Activated CD8-positive, alpha-beta T cell treated with anti-CD3 and anti-CD28 coated beads for 36 hours (primary cell): ENCODE measurements at regions not wholly inside any gene's neighbourhood (a gene's known extent, or its start where the extent isn't known, plus 50 kb on each side); places are given as distances from the start of the nearest gene placed in this dataset.
A peak's percentile ranks its signal among the peaks of the same experiment; 100 is the strongest.

Experiments
- ATAC-seq: fragments of 200-7000 bp; cut with Tn5 transposase; one replicate; pipeline ENCODE4 v1.10.0; 2021; ENCODE audit warnings: mild to moderate bottlenecking, moderate library complexity
- CTCF ChIA-PET: fragments of 350-600 bp; sonication (Branson Sonifier 250); formaldehyde crosslinking; loops from one replicate; lab custom pipeline; 2021; ENCODE audit warnings: antibody characterized with exemption; lab: Charles Lee
- POLR2A ChIA-PET: fragments of 350-600 bp; sonication (Branson Sonifier 250); formaldehyde crosslinking; loops from one replicate; lab custom pipeline; 2021; ENCODE audit warnings: antibody characterized with exemption; lab: Charles Lee
- DNase-seq: peaks from one replicate; pipeline ENCODE4 v3.0.0-alpha.2; 2020
- H3K27ac Mint-ChIP-seq: one replicate; pipeline ENCODE4 v1.8.0; 2021; ENCODE audit warnings: mild to moderate bottlenecking, mixed read lengths
- H3K27me3 Mint-ChIP-seq: one replicate; pipeline ENCODE4 v1.8.0; 2021; ENCODE audit warnings: mixed read lengths
- H3K36me3 Mint-ChIP-seq: one replicate; pipeline ENCODE4 v1.8.0; 2021; ENCODE audit warnings: low read depth, mixed read lengths
- H3K4me1 Mint-ChIP-seq: one replicate; pipeline ENCODE4 v1.8.0; 2021; ENCODE audit warnings: low read depth, mixed read lengths
- H3K4me3 Mint-ChIP-seq: one replicate; pipeline ENCODE4 v1.8.0; 2021; ENCODE audit warnings: mild to moderate bottlenecking, moderate library complexity, mixed read lengths
- H3K9me3 Mint-ChIP-seq: one replicate; pipeline ENCODE4 v1.8.0; 2021; ENCODE audit warnings: mixed read lengths
- intact Hi-C: fragments of 100-400 bp; cut with micrococcal nuclease; formaldehyde crosslinking; loops from one replicate; pipeline ENCODE4 v1.10.0; 2022
- TF ChIP-seq, protein P1 (sequence below): fragments of 200-600 bp; IDR thresholded peaks from one replicate; pipeline ENCODE4 v1.8.0; 2022; ENCODE audit warnings: antibody characterized with exemption, mild to moderate bottlenecking

DNA sequence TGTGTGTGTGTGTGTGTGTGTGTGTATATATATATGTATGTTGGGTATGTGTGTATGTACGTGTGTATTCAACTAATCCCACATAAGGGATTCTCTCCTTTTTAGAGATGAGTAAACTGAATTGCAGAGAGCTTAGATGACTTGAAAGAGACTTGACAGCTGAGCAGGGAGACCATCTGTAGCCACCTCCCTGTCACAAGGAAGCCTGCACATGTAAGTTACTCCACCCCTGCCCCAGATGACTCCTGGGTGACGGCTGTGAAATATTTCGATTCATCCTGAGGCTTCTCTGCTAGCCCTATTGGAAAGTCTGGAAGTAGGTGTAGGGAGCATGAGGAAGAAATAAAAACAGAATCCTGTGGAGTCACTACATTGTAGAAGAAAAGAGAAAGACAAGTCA lies 480.4 kb downstream of the FOXO1 start:
- ATAC-seq, result no peak
- peaks cover 75% of the 10 kb centered on the region for H3K4me1 Mint-ChIP-seq

DNA sequence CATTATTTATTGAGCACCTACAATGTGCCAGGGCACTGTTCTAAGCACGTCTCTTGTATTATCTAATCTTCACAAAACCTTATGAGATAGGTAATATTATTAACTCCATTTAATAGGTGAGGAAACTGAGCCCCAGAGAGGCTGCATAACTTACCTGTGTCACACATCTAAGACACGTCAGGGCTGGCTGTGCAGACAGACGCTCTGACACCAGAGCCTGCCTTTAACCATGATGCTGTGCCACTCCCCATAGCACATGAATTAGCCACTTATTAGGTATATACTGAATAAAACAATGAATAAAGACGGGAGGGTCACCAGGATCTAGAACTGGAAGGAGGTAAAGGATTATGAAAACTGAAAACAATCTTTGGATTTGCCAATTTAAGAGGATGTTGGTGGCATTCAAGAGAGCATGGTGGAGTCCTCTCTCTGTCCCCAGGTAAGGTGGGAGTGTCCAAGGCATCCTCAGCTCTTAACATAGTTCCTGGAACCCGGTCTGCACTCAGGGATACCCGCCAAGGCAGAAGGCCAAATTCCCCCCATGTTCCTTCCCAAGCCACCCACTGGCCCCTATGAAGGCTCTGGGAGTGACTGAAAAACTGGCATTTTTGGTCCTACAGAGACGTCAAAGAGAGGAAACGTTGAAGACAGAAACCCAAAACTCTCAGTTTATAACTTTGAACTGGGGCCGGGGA lies 479.7 kb downstream of the FOXO1 start:
- H3K4me1 Mint-ChIP-seq, result peaks cover 80% of the 10 kb centered on the region
- H3K27me3 Mint-ChIP-seq, result no peaks in the 10 kb centered on the region
- ATAC-seq, result peak; percentile 2
- intact Hi-C loops, result loop anchor here (10.0 kb wide), 1 partner anchor 478 kb away; the partner anchor contains the start of gene FOXO1
- peaks cover 3% of the 10 kb centered on the region for H3K36me3 Mint-ChIP-seq
- peak overlapping the region; percentile 92 for H3K27ac Mint-ChIP-seq
- ChIA-PET CTCF (interaction anchor here (0.6 to 2.5 kb wide), 6 partner anchors 12 to 496 kb away, joined by 3 to 6 read pairs (median 4); no protein-coding TSS in a partner anchor), POLR2A (interaction anchor here (0.6 to 1.7 kb wide), 8 partner anchors 9 to 476 kb away, joined by 3 to 5 read pairs (median 3); no protein-coding TSS in a partner anchor)
- TF ChIP-seq, protein P1, sequence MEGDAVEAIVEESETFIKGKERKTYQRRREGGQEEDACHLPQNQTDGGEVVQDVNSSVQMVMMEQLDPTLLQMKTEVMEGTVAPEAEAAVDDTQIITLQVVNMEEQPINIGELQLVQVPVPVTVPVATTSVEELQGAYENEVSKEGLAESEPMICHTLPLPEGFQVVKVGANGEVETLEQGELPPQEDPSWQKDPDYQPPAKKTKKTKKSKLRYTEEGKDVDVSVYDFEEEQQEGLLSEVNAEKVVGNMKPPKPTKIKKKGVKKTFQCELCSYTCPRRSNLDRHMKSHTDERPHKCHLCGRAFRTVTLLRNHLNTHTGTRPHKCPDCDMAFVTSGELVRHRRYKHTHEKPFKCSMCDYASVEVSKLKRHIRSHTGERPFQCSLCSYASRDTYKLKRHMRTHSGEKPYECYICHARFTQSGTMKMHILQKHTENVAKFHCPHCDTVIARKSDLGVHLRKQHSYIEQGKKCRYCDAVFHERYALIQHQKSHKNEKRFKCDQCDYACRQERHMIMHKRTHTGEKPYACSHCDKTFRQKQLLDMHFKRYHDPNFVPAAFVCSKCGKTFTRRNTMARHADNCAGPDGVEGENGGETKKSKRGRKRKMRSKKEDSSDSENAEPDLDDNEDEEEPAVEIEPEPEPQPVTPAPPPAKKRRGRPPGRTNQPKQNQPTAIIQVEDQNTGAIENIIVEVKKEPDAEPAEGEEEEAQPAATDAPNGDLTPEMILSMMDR, result no peak
- H3K4me3 Mint-ChIP-seq, result peak overlapping the region; percentile 68
- peak; percentile 15 for DNase-seq
- no peaks in the 10 kb centered on the region for H3K9me3 Mint-ChIP-seq

More for the DNA sequence above, 480.4 kb downstream of the FOXO1 start:
- H3K27me3 Mint-ChIP-seq, result no peaks in the 10 kb centered on the region
- TF ChIP-seq, protein P1, result no peak
- ChIA-PET CTCF (interaction anchor here (1.1 to 2.5 kb wide), 3 partner anchors 14 to 35 kb away, joined by 3 to 6 read pairs (median 4); no protein-coding TSS in a partner anchor), POLR2A (interaction anchor here (1.4 kb wide), 1 partner anchor 17 kb away, joined by 3 read pairs; no protein-coding TSS in a partner anchor)
- no peak overlapping the region for H3K4me3 Mint-ChIP-seq
- H3K9me3 Mint-ChIP-seq, result no peaks in the 10 kb centered on the region
- DNase-seq, result no peak
- intact Hi-C loops, result loop anchor here (10.0 kb wide), 1 partner anchor 479 kb away; the partner anchor contains the start of gene FOXO1
- peak overlapping the region; percentile 39 for H3K27ac Mint-ChIP-seq
- H3K36me3 Mint-ChIP-seq, result peaks cover 3% of the 10 kb centered on the region

DNA sequence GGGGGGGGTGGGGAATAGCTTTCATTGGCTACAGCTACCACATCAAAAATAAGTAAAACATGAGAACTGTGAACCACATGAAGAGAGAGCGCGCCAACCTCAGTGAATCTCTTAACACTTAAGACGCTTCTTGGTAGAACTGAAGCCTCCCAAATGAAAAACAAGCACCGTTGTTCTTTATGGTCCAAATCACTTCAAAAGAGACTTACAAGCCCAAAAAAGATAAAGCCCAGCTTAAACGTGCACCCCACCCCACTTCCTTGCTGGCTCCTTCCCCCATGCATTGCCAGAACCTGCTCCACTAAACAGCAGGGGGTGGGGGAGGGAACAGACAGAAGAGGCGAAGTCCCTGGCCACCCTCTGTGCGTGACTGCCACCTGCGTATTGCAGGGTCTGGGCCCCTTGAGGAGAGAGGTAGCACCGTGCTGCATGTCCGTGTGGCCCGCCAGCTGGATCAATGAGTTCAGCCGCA lies 479.1 kb downstream of the FOXO1 start:
- H3K27ac Mint-ChIP-seq, result peak overlapping the region; percentile 92
- H3K27me3 Mint-ChIP-seq, result no peaks in the 10 kb centered on the region
- ChIA-PET CTCF (interaction anchor here (0.6 to 2.5 kb wide), 8 partner anchors 12 to 495 kb away, joined by 3 to 6 read pairs (median 3); no protein-coding TSS in a partner anchor), POLR2A (interaction anchor here (0.6 to 1.7 kb wide), 9 partner anchors 8 to 476 kb away, joined by 3 to 5 read pairs (median 3); no protein-coding TSS in a partner anchor)
- peak overlapping the region; percentile 68 for H3K4me3 Mint-ChIP-seq
- ATAC-seq (peak; percentile 64), DNase-seq (peak; percentile 87)
- TF ChIP-seq, protein P1, result no peak
- peaks cover 86% of the 10 kb centered on the region for H3K4me1 Mint-ChIP-seq
- intact Hi-C loops, result loop anchor here (10.0 kb wide), 1 partner anchor 477 kb away; the partner anchor contains the start of gene FOXO1
- peaks cover 3% of the 10 kb centered on the region for H3K36me3 Mint-ChIP-seq
- H3K9me3 Mint-ChIP-seq, result no peaks in the 10 kb centered on the region

DNA sequence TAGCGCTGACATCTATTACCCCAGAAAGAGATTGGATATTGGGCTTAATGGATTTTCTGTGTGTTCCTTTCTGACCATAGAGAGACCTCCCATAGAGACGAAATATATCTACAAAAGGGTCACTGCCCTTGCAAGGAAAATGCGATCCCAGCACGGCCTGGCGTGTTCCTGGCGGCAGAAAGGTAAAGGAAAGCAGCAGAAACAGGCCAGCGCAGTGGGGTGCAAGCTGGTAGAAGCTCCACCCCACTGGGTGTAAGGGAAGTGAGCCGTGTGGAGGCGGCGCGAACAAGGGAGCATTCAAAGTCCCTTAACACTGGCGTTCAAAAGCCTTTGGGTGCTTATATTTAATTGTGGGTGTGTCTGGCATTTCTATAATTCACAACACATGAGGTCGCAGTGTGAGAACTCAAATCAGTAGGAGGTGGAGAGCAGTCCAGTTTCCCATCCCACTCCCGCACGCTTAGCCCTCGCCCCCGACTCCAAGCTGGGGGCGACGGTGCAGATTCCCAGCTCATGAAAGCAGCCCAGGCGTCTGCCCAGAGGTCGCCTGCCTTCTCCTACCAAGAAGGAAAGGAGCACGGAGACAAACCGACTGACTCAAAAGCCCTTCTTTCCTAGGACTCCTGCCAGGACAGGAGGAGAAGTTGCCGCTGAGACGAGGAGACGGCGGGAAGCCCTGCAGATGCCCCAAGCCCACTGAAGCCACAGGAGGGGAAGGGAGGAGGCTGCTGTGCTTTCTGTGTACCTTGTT lies 478.4 kb downstream of the FOXO1 start:
- peaks cover 82% of the 10 kb centered on the region for H3K4me1 Mint-ChIP-seq
- peak overlapping the region; percentile 68 for H3K4me3 Mint-ChIP-seq
- peak; percentile 53 for ATAC-seq
- peak overlapping the region; percentile 92 for H3K27ac Mint-ChIP-seq
- peaks cover 3% of the 10 kb centered on the region for H3K36me3 Mint-ChIP-seq
- intact Hi-C loops, result loop anchor here (10.0 kb wide), 1 partner anchor 477 kb away; the partner anchor contains the start of gene FOXO1
- ChIA-PET CTCF (interaction anchor here (0.7 to 2.5 kb wide), 7 partner anchors 12 to 494 kb away, joined by 3 to 6 read pairs (median 3); no protein-coding TSS in a partner anchor), POLR2A (interaction anchor here (1.1 to 3.0 kb wide), 5 partner anchors 9 to 320 kb away, joined by 3 to 9 read pairs (median 4); no protein-coding TSS in a partner anchor)
- peak; percentile 72 for DNase-seq
- no peaks in the 10 kb centered on the region for H3K9me3 Mint-ChIP-seq
- H3K27me3 Mint-ChIP-seq, result no peaks in the 10 kb centered on the region
- TF ChIP-seq, protein P1, result no peak
